Colonic mucosa (tissue), 4 donors: ENCODE measurements at regions not wholly inside any gene's neighbourhood (a gene's known extent, or its start where the extent isn't known, plus 50 kb on each side); places are given as distances from the start of the nearest gene placed in this dataset.

ENCODE experiments used
- DNase-seq: peaks from one replicate; pipeline ENCODE4 v3.0.0-alpha.2; 2020
- H3K27ac ChIP-seq: fragments of 200-600 bp; one replicate; pipeline ENCODE4 v1.8.0; 2021
- H3K27me3 ChIP-seq: fragments of 200-600 bp; one replicate; pipeline ENCODE4 v1.8.0; 2021
- H3K36me3 ChIP-seq: fragments of 200-600 bp; one replicate; pipeline ENCODE4 v1.8.0; 2021
- H3K4me1 ChIP-seq: fragments of 200-600 bp; one replicate; pipeline ENCODE4 v1.8.0; 2021; ENCODE audit warnings: mild to moderate bottlenecking
- H3K4me3 ChIP-seq: fragments of 200-600 bp; one replicate; pipeline ENCODE4 v1.8.0; 2021
- H3K9ac ChIP-seq, 2 donors: one replicate each; pipeline ENCODE4 v1.7.0; 2013; ENCODE audit warnings: control low read depth in 2 of 2, low read depth in 2 of 2, low read length in 2 of 2
- H3K9me3 ChIP-seq: fragments of 200-600 bp; one replicate; pipeline ENCODE4 v1.8.0; 2021
- CTCF ChIP-seq: fragments of 200-600 bp; IDR thresholded peaks from one replicate; pipeline ENCODE4 v1.8.0; 2022; ENCODE audit warnings: antibody characterized with exemption, mild to moderate bottlenecking
- intact Hi-C: fragments of 100-400 bp; cut with DNase I; formaldehyde crosslinking; loops from one replicate; pipeline ENCODE4 v1.14.1; 2022
- donor health status: healthy.
- donor health status: DM: no; HTN: no; CAD: no.
- donor health status: DM: no; HTN: no; CAD: no.

GRCh38 chr4:176885224-176885623 is 92.5 kb upstream of the VEGFC start:
- Histone ChIP-seq H3K36me3 (no peaks in the 10 kb centered on the region), H3K27me3 (no peaks in the 10 kb centered on the region), H3K4me3 (no peak overlapping the region), H3K9ac (no peak overlapping the region), H3K9me3 (no peaks in the 10 kb centered on the region), H3K27ac (no peak overlapping the region), H3K4me1 (no peaks in the 10 kb centered on the region)
- no peak for TF ChIP-seq CTCF
- no peak for DNase-seq
- intact Hi-C loops, result no loop called here

GRCh38 chr4:176886135-176886534 is 93.4 kb upstream of the VEGFC start:
- no peaks in the 10 kb centered on the region for H3K36me3 ChIP-seq
- H3K27me3 ChIP-seq, result no peaks in the 10 kb centered on the region
- H3K9ac ChIP-seq, result no peak overlapping the region
- no peak overlapping the region for H3K4me3 ChIP-seq
- H3K9me3 ChIP-seq, result no peaks in the 10 kb centered on the region
- no peak overlapping the region for H3K27ac ChIP-seq
- no peak for TF ChIP-seq CTCF
- H3K4me1 ChIP-seq, result no peaks in the 10 kb centered on the region
- intact Hi-C loops, result no loop called here
- no peak for DNase-seq

GRCh38 chr4:176889776-176890175 is 97.1 kb upstream of the VEGFC start:
- Histone ChIP-seq H3K36me3 (no peaks in the 10 kb centered on the region), H3K9ac (no peak overlapping the region), H3K27ac (no peak overlapping the region), H3K27me3 (no peaks in the 10 kb centered on the region), H3K4me1 (no peaks in the 10 kb centered on the region), H3K9me3 (no peaks in the 10 kb centered on the region), H3K4me3 (no peak overlapping the region)
- no peak for TF ChIP-seq CTCF
- no peak for DNase-seq
- intact Hi-C loops, result no loop called here

- no peak overlapping the region for H3K27ac ChIP-seq
- H3K4me1 ChIP-seq, result no peaks in the 10 kb centered on the region
- DNase-seq, result no peak
- no peak for TF ChIP-seq CTCF
- no peak overlapping the region for H3K4me3 ChIP-seq
- H3K9me3 ChIP-seq, result no peaks in the 10 kb centered on the region
- H3K9ac ChIP-seq, result no peak overlapping the region
- no peaks in the 10 kb centered on the region for H3K36me3 ChIP-seq
- no peaks in the 10 kb centered on the region for H3K27me3 ChIP-seq
- intact Hi-C loops, result no loop called here
Measured at GRCh38 chr4:176894498-176894897, 101.8 kb upstream of the VEGFC start.

- H3K9me3 ChIP-seq, result no peaks in the 10 kb centered on the region
- H3K36me3 ChIP-seq, result no peaks in the 10 kb centered on the region
- H3K9ac ChIP-seq, result no peak overlapping the region
- H3K27ac ChIP-seq, result no peak overlapping the region
- H3K4me1 ChIP-seq, result no peaks in the 10 kb centered on the region
- H3K4me3 ChIP-seq, result no peak overlapping the region
- no peak for DNase-seq
- H3K27me3 ChIP-seq, result no peaks in the 10 kb centered on the region
- intact Hi-C loops, result no loop called here
- no peak for TF ChIP-seq CTCF
Measured at GRCh38 chr4:176896211-176896610, 103.5 kb upstream of the VEGFC start.

- DNase-seq, result no peak
- no peak for TF ChIP-seq CTCF
- intact Hi-C loops, result no loop called here
- no peak overlapping the region for H3K9ac ChIP-seq
- no peaks in the 10 kb centered on the region for H3K36me3 ChIP-seq
- H3K27ac ChIP-seq, result no peak overlapping the region
- H3K4me3 ChIP-seq, result no peak overlapping the region
- no peaks in the 10 kb centered on the region for H3K9me3 ChIP-seq
- no peaks in the 10 kb centered on the region for H3K4me1 ChIP-seq
- H3K27me3 ChIP-seq, result no peaks in the 10 kb centered on the region
Measured at GRCh38 chr4:176897226-176897625, 104.5 kb upstream of the VEGFC start.
